Prostate gland (tissue), 2 donors: ENCODE measurements at regions not wholly inside any gene's neighbourhood (a gene's known extent, or its start where the extent isn't known, plus 50 kb on each side); places are given as distances from the start of the nearest gene placed in this dataset.

Experiments
- DNase-seq: peaks from one replicate; pipeline ENCODE4 v3.0.0-alpha.2; 2019; ENCODE audit warnings: low spot score
- H3K27ac ChIP-seq, 2 donors: fragments of 200-600 bp; sonication (generic); 2 replicates each; pipeline ENCODE4 v1.5.1; 2017 to 2019
- H3K27me3 ChIP-seq: fragments of 200-600 bp; sonication (generic); replicated peaks from 2 replicates; pipeline ENCODE4 v1.5.1; 2019; ENCODE audit not compliant: insufficient read depth
- H3K36me3 ChIP-seq, 2 donors: fragments of 200-600 bp; sonication (generic); 1 replicate in 1 of 2; 2 replicates in 1 of 2; pipeline versions ENCODE4 v1.5.1 to v1.8.1; 2017 to 2019
- H3K4me1 ChIP-seq: fragments of 200-600 bp; sonication (generic); replicated peaks from 2 replicates; pipeline ENCODE4 v1.5.1; 2019
- H3K4me3 ChIP-seq, 2 donors: fragments of 200-600 bp; sonication (generic); 2 replicates each; pipeline ENCODE4 v1.5.1; 2017 to 2019
- H3K9me3 ChIP-seq: fragments of 200-600 bp; sonication (generic); 2 replicates; pipeline ENCODE4 v1.5.1; 2017
- CTCF ChIP-seq, 4 experiments: fragments of 200-600 bp in 2 of 4; fragments of 450-650 bp in 2 of 4; sonication (generic) in 2 of 4; IDR thresholded peaks; 1 replicate in 3 of 4; 2 replicates in 1 of 4; pipeline ENCODE4 v1.5.1; 2016 to 2019; ENCODE audit warnings: antibody characterized with exemption in 4 of 4, mild to moderate bottlenecking in 2 of 4, moderate library complexity in 2 of 4
- POLR2A ChIP-seq: fragments of 450-650 bp; IDR thresholded peaks from one replicate; pipeline ENCODE4 v1.6.1; 2016; ENCODE audit warnings: antibody characterized with exemption, mild to moderate bottlenecking
- POLR2AphosphoS5 ChIP-seq: sonication (generic); formaldehyde crosslinking; IDR thresholded peaks from one replicate; pipeline ENCODE4 v1.6.1; 2017; ENCODE audit warnings: antibody characterized with exemption
- WGBS: methylation state at CpG from one replicate; pipeline ENCODE4 v1.1.5; 2018; 5-methylcytosine and 5-hydroxymethylcytosine counted together
- intact Hi-C: fragments of 100-400 bp; cut with DNase I; formaldehyde crosslinking; loops from one replicate; pipeline ENCODE4 v1.14.2; 2022

- no peaks in the 10 kb centered on the region for H3K27me3 ChIP-seq
- no peaks in the 10 kb centered on the region for H3K4me1 ChIP-seq
- no peaks in the 10 kb centered on the region for H3K9me3 ChIP-seq
- no peak for TF ChIP-seq POLR2AphosphoS5
- H3K36me3 ChIP-seq = no peaks in the 10 kb centered on the region
- H3K27ac ChIP-seq = no peak overlapping the region
- WGBS = 66% methylated on average over 2 of the region's 2 CpGs
- DNase-seq = no peak
- H3K4me3 ChIP-seq = no peak overlapping the region
- intact Hi-C loops = no loop called here
These were observed 89.7 kb upstream of the CYP1B1 start for GRCh38 chr2:38165698-38166097.

- no peaks in the 10 kb centered on the region for H3K9me3 ChIP-seq
- no peaks in the 10 kb centered on the region for H3K4me1 ChIP-seq
- WGBS = 89% methylated on average over 4 of the region's 4 CpGs
- H3K27me3 ChIP-seq = no peaks in the 10 kb centered on the region
- H3K4me3 ChIP-seq = no peak overlapping the region
- no peak for DNase-seq
- no peak overlapping the region for H3K27ac ChIP-seq
- H3K36me3 ChIP-seq = no peaks in the 10 kb centered on the region
- TF ChIP-seq POLR2AphosphoS5 (no peak), POLR2A (no peak), CTCF (IDR thresholded peaks at IDR 0.05) (no peak)
- intact Hi-C loops = no loop called here
These were observed 88.9 kb upstream of the CYP1B1 start for GRCh38 chr2:38164881-38165280.

- TF ChIP-seq CTCF (IDR thresholded peaks at IDR 0.05) (no peak), POLR2A (no peak), POLR2AphosphoS5 (no peak)
- Histone ChIP-seq H3K36me3 (no peaks in the 10 kb centered on the region), H3K4me1 (peaks cover 9% of the 10 kb centered on the region), H3K4me3 (no peak overlapping the region), H3K9me3 (no peaks in the 10 kb centered on the region), H3K27ac (no peak overlapping the region), H3K27me3 (no peaks in the 10 kb centered on the region)
- intact Hi-C loops = no loop called here
- 92% methylated on average over 1 of the region's 1 CpG for WGBS
- no peak for DNase-seq
These were observed 87.6 kb upstream of the CYP1B1 start for GRCh38 chr2:38163579-38163978.

GRCh38 chr2:38163006-38163405 lies 87.1 kb upstream of the CYP1B1 start:
- no peaks in the 10 kb centered on the region for H3K27me3 ChIP-seq
- TF ChIP-seq POLR2AphosphoS5 = no peak
- TF ChIP-seq POLR2A = no peak
- TF ChIP-seq CTCF (IDR thresholded peaks at IDR 0.05) = no peak
- no peak overlapping the region for H3K4me3 ChIP-seq
- H3K27ac ChIP-seq = no peak overlapping the region
- peaks cover 11% of the 10 kb centered on the region for H3K4me1 ChIP-seq
- DNase-seq = no peak
- H3K36me3 ChIP-seq = no peaks in the 10 kb centered on the region
- H3K9me3 ChIP-seq = no peaks in the 10 kb centered on the region
- WGBS = 81% methylated on average over 3 of the region's 3 CpGs
- intact Hi-C loops = no loop called here

- DNase-seq = no peak
- no peaks in the 10 kb centered on the region for H3K27me3 ChIP-seq
- TF ChIP-seq POLR2A = no peak
- no peak for TF ChIP-seq POLR2AphosphoS5
- H3K4me3 ChIP-seq = no peak overlapping the region
- 89% methylated on average over 5 of the region's 5 CpGs for WGBS
- intact Hi-C loops = no loop called here
- H3K27ac ChIP-seq = peak overlapping the region; percentile 74 to 84
- peaks cover 27% of the 10 kb centered on the region for H3K4me1 ChIP-seq
- H3K9me3 ChIP-seq = no peaks in the 10 kb centered on the region
- H3K36me3 ChIP-seq = no peaks in the 10 kb centered on the region
These were observed 84.6 kb upstream of the CYP1B1 start for GRCh38 chr2:38160516-38160915.

GRCh38 chr2:38159597-38159996 lies 83.6 kb upstream of the CYP1B1 start:
- H3K27ac ChIP-seq = peak overlapping the region; percentile 74 to 84

More at GRCh38 chr2:38159597-38159996, 83.6 kb upstream of the CYP1B1 start:
- peak; percentile 74 for DNase-seq
- Histone ChIP-seq H3K36me3 (no peaks in the 10 kb centered on the region), H3K4me1 (peaks cover 27% of the 10 kb centered on the region), H3K27me3 (no peaks in the 10 kb centered on the region), H3K9me3 (no peaks in the 10 kb centered on the region), H3K4me3 (no peak overlapping the region)
- WGBS = 16% methylated on average over 3 of the region's 3 CpGs
- intact Hi-C loops = no loop called here
- peak; percentile 85 for TF ChIP-seq POLR2AphosphoS5
- no peak for TF ChIP-seq POLR2A
- TF ChIP-seq CTCF (IDR thresholded peaks at IDR 0.05) = no peak
